Coronary artery (tissue), 2 donors: ENCODE measurements at regions not wholly inside any gene's neighbourhood (a gene's known extent, or its start where the extent isn't known, plus 50 kb on each side); places are given as distances from the start of the nearest gene placed in this dataset.
"Not testable (repeated sequence)": the region's sequence is repeated elsewhere in the genome, so short reads cannot be mapped to it uniquely, and the experiment has no call there.

Source experiments
- DNase-seq: peaks from one replicate; pipeline ENCODE4 v3.0.0-alpha.2; 2017; ENCODE audit warnings: low spot score
- H3K27ac ChIP-seq, 2 donors: fragments of 200-600 bp; sonication (generic); one replicate each; pipeline ENCODE4 v1.5.1; 2016 to 2019
- H3K4me3 ChIP-seq: fragments of 200-600 bp; sonication (generic); 2 replicates; pipeline ENCODE4 v1.5.1; 2016; ENCODE audit warnings: mild to moderate bottlenecking, moderate library complexity
- CTCF ChIP-seq: fragments of 200-600 bp; sonication (generic); IDR thresholded peaks from one replicate; pipeline ENCODE4 v1.5.1; 2019; ENCODE audit warnings: antibody characterized with exemption

- DNase-seq, result no peak
- TF ChIP-seq CTCF, result no peak
- Histone ChIP-seq H3K4me3 (no peak overlapping the region), H3K27ac (no peak overlapping the region)
These were observed 245.2 kb upstream of the CCL2 start for GRCh38 chr17:34009912-34010311.

DNA sequence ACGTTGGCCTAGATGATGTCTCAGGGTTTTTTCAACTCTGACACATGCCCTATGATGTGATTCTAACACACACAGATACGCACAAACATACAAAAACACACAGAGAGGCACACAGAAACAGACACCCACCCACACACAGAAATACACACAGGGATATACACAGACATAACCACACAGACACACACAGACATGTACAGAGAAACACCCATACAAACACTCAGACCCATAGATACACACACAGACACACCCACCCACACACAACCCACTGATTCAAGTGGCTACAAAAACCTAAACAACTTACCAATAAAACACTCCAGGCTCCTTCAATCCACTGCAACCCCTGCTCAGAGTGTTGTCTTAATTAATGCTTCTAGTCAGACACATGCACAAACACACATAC lies 244.6 kb upstream of the CCL2 start:
- DNase-seq, result no peak
- TF ChIP-seq CTCF, result no peak
- Histone ChIP-seq H3K4me3 (no peak overlapping the region), H3K27ac (no peak overlapping the region)

GRCh38 chr17:34011599-34011998 lies 243.5 kb upstream of the CCL2 start:
- Histone ChIP-seq H3K27ac (no peak overlapping the region), H3K4me3 (no peak overlapping the region)
- TF ChIP-seq CTCF, result no peak
- no peak for DNase-seq

- no peak for DNase-seq
- no peak overlapping the region for H3K27ac ChIP-seq
- no peak overlapping the region for H3K4me3 ChIP-seq
- no peak for TF ChIP-seq CTCF
These were observed 242.2 kb upstream of the CCL2 start for GRCh38 chr17:34012709-34013375.

DNA sequence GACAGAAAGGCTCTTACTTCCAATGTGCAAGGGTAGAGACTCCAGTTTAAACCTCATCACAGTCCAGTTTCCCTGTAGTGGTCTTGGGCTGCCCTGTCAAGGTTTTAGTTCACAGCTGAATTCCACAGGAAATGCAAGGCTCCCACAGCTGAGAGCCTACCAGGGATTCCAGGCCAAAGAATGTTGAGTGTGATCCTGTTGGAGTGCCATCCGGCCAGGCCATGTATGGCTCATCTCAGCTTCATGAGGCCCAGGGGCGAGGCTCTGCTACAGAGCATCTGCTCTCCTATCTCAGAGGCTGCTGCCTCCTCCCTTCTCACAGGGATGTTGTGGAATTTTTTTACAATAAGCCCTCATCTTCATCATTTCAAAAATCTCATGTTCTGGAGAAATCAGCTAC lies 239.8 kb upstream of the CCL2 start:
- Histone ChIP-seq H3K27ac (no peak overlapping the region), H3K4me3 (no peak overlapping the region)
- no peak for TF ChIP-seq CTCF
- no peak for DNase-seq

GRCh38 chr17:34024386-34024785 lies 230.7 kb upstream of the CCL2 start:
- no peak overlapping the region for H3K4me3 ChIP-seq
- DNase-seq, result no peak
- no peak overlapping the region for H3K27ac ChIP-seq
- no peak for TF ChIP-seq CTCF

DNA sequence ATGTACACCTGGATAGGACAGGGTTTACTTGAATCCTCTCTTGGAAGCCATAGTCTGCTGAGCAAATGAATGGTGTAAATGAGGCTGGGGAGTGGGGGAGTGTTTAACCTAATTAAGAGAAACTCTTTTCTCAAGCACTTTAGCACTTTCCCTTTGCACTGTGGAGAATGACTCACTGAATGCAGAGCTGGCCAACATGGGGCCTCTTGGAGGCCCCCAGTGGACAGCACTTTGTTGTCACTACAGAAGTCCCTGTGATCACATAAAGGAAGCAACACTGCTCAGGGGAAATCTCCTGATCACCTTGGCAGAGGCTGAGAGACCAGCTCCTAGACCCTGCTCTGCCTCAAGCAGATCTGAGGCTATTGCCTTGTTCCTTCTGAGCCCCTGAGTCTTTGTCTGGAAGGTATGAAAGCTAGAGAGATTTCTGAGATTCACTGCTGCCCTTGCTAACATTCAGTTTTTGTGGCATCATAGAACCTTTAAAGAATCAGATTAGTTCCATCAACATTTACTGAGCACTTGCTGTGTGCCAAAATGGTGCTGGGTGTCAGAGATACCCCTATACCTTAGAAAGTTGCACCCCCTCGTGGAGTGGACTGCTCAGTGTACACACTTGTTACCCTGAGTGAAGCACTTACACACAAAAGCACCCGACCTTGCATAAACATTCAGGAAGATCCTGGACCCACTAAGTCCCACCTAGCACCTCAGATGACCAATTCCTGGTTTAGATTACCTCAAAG lies 230.1 kb upstream of the CCL2 start:
- no peak for TF ChIP-seq CTCF
- Histone ChIP-seq H3K27ac (no peak overlapping the region), H3K4me3 (no peak overlapping the region)
- DNase-seq, result no peak

GRCh38 chr17:34030601-34031000 lies 224.5 kb upstream of the CCL2 start:
- not testable (repeated sequence) for H3K27ac ChIP-seq, DNase-seq, H3K4me3 ChIP-seq

GRCh38 chr17:34032305-34032704 lies 222.8 kb upstream of the CCL2 start:
- DNase-seq, H3K27ac ChIP-seq, H3K4me3 ChIP-seq: not testable (repeated sequence)

GRCh38 chr17:34038786-34039185 lies 216.3 kb upstream of the CCL2 start:
- not testable (repeated sequence) for H3K4me3 ChIP-seq, DNase-seq, H3K27ac ChIP-seq
